OCI-LY7 (cell line): ENCODE measurements at regions not wholly inside any gene's neighbourhood (a gene's known extent, or its start where the extent isn't known, plus 50 kb on each side); places are given as distances from the start of the nearest gene placed in this dataset.

Source experiments
- CTCF ChIP-seq: fragments of 200-600 bp; sonication (generic); conservative IDR thresholded peaks from 2 replicates; pipeline ENCODE4 v1.5.1; 2014; ENCODE audit warnings: mild to moderate bottlenecking, antibody characterized with exemption, low read length, moderate library complexity, mixed read lengths
- EZH2phosphoT487 ChIP-seq: fragments of 200-600 bp; sonication (generic); IDR thresholded peaks from 2 replicates; pipeline ENCODE4 v1.6.1; 2018; ENCODE audit warnings: low read depth, borderline replicate concordance, mild to moderate bottlenecking, mixed run types, antibody characterized with exemption, low read length, moderate library complexity, mixed read lengths

- no peak for TF ChIP-seq CTCF
- TF ChIP-seq EZH2phosphoT487 = no peak
Measured at GRCh38 chr13:97631158-97631557, 197.2 kb downstream of the RAP2A start.
